ENCODE measurements at regions not wholly inside any gene's neighbourhood (a gene's known extent, or its start where the extent isn't known, plus 50 kb on each side); places are given as distances from the start of the nearest gene placed in this dataset.

DNA sequence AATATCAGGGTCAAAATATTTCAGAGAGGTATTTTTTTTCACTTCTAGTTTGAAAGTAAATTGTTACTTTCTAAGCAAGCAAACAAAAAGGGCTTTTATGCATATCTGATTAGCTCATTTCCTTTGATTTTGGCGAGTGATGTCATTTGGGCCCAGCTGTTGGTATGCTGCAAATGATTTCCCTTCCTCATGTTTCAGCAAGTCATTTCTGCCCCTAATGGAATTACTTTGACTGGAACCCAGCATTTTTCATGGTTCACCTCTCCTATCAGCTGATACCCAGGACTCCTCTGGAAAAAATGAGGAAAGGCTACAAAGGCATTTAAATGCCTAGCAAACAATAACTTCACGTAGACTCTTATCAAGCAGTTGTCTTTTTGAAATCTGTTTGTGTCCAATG is 500.6 kb downstream of the EBF1 start:
- Histone ChIP-seq H3K9ac (ENCODE audit: low read length) (no peak overlapping the region), H4K20me1 (ENCODE audit: low read length) (no peaks in the 10 kb centered on the region), H3K9me3 (ENCODE audit: low read length) (no peaks in the 10 kb centered on the region), H3F3A (ENCODE audit: low read length, unreplicated experiment) (no peaks in the 10 kb centered on the region), H3K27me3 (ENCODE audit: low read length) (peaks cover 24% of the 10 kb centered on the region; the same call in 1 of the 2 replicates), H3K36me3 (ENCODE audit: low read depth, low read length) (no peaks in the 10 kb centered on the region), H3K9me2 (replicated peaks; ENCODE audit: low read length) (no peaks in the 10 kb centered on the region), H3K4me2 (ENCODE audit: low read length) (no peak overlapping the region), H3K4me1 (ENCODE audit: insufficient read depth, low read length) (no peaks in the 10 kb centered on the region), H2AFZ (ENCODE audit: low read length) (no peak overlapping the region), H3K79me2 (ENCODE audit: low read length) (no peaks in the 10 kb centered on the region), H3K4me3 (ENCODE audit: low read length) (no peak overlapping the region), H3K27ac (ENCODE audit: low read length) (no peak overlapping the region)
- DNase-seq, result no peak
- intact Hi-C loops (cut with micrococcal nuclease), result no loop called here
- ATAC-seq, result no peak
- no TSS peak for BruUV-seq (replicated peaks)
- CTCF ChIA-PET, result no interaction called here
- POLR2A ChIA-PET (ENCODE audit: unreplicated experiment), result no interaction called here
- TF ChIP-seq, protein P1, sequence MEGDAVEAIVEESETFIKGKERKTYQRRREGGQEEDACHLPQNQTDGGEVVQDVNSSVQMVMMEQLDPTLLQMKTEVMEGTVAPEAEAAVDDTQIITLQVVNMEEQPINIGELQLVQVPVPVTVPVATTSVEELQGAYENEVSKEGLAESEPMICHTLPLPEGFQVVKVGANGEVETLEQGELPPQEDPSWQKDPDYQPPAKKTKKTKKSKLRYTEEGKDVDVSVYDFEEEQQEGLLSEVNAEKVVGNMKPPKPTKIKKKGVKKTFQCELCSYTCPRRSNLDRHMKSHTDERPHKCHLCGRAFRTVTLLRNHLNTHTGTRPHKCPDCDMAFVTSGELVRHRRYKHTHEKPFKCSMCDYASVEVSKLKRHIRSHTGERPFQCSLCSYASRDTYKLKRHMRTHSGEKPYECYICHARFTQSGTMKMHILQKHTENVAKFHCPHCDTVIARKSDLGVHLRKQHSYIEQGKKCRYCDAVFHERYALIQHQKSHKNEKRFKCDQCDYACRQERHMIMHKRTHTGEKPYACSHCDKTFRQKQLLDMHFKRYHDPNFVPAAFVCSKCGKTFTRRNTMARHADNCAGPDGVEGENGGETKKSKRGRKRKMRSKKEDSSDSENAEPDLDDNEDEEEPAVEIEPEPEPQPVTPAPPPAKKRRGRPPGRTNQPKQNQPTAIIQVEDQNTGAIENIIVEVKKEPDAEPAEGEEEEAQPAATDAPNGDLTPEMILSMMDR (conservative IDR thresholded peaks at IDR 0.05; ENCODE audit: low read depth, low read length), result no peak
- no peak for TF ChIP-seq EZH2phosphoT487 (IDR thresholded peaks at IDR 0.05; ENCODE audit: borderline replicate concordance, low read length)
- no peak for TF ChIP-seq EZH2 (IDR thresholded peaks at IDR 0.05; ENCODE audit: low read length, unreplicated experiment)

DNA sequence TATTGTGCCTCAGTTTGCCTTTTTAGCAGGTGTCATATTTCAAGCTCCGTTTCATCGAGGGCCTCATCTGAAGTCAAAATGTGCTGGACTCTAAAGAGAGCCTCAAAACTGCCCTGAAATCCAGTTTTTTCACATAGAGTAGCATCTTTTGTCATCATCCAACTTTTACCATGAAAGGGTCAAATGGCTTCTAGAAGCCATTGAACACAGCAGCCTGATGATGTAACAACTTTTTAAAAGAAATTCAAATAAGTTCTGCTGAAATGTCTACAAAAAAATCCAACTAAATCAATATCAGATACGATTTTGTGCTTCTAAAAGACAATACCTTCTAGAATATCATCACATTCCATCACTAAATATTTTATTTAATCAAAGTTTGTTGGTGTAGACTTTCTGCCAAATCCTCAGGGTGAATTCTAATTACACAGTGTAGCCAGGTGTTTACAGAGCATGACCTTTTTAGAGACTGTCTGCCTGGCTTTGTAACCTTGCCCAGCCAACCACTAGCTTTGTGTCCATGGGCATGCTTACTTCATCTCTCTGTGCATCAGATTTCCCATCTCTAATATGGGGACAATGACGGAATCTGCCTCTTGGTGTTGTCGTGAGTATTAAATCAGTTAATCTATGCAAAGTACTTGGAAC is 505.0 kb downstream of the EBF1 start:
- no peaks in the 10 kb centered on the region for H3K36me3 ChIP-seq (ENCODE audit: low read depth, low read length)
- H3K9ac ChIP-seq (ENCODE audit: low read length), result no peak overlapping the region
- intact Hi-C loops (cut with micrococcal nuclease), result no loop called here
- H3F3A ChIP-seq (ENCODE audit: low read length, unreplicated experiment), result no peaks in the 10 kb centered on the region
- ChIA-PET POLR2A (ENCODE audit: unreplicated experiment) (no interaction called here), CTCF (no interaction called here)
- TF ChIP-seq EZH2phosphoT487 (IDR thresholded peaks at IDR 0.05; ENCODE audit: borderline replicate concordance, low read length) (no peak), EZH2 (IDR thresholded peaks at IDR 0.05; ENCODE audit: low read length, unreplicated experiment) (no peak)
- TF ChIP-seq, protein P1 (conservative IDR thresholded peaks at IDR 0.05; ENCODE audit: low read depth, low read length), result no peak
- no peak overlapping the region for H3K4me3 ChIP-seq (ENCODE audit: low read length)
- no peaks in the 10 kb centered on the region for H3K9me3 ChIP-seq (ENCODE audit: low read length)
- BruUV-seq (replicated peaks), result no TSS peak
- H4K20me1 ChIP-seq (ENCODE audit: low read length), result no peaks in the 10 kb centered on the region
- no peaks in the 10 kb centered on the region for H3K4me1 ChIP-seq (ENCODE audit: insufficient read depth, low read length)
- no peaks in the 10 kb centered on the region; the same call in 1 of the 2 replicates for H3K27me3 ChIP-seq (ENCODE audit: low read length)
- DNase-seq (no peak), ATAC-seq (no peak)
- H3K9me2 ChIP-seq (replicated peaks; ENCODE audit: low read length), result no peaks in the 10 kb centered on the region
- no peak overlapping the region for H2AFZ ChIP-seq (ENCODE audit: low read length)
- no peak overlapping the region for H3K27ac ChIP-seq (ENCODE audit: low read length)
- H3K4me2 ChIP-seq (ENCODE audit: low read length), result no peak overlapping the region
- no peaks in the 10 kb centered on the region for H3K79me2 ChIP-seq (ENCODE audit: low read length)

DNA sequence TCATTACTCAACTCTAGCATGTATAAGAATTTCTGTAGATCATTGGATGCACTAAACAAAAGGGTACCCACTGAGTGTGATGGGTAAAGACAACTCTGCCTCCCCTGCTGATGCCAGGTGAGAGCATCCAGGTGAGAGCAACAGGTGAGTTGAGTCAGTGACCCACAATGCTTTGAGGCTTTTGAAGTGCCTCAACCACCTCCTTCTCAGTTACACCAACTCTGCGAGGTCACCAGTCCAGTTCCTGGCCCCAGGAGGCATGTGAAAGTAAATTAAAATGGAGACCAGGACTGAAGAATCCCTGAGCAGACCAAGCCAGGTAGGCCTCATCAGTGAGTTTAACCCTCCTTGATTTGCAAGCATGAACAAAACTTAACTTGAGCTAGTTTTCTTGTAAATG is 505.8 kb downstream of the EBF1 start:
- H3K9ac ChIP-seq (ENCODE audit: low read length), result no peak overlapping the region
- H3K4me1 ChIP-seq (ENCODE audit: insufficient read depth, low read length), result no peaks in the 10 kb centered on the region
- ChIA-PET CTCF (no interaction called here), POLR2A (ENCODE audit: unreplicated experiment) (no interaction called here)
- H3K9me2 ChIP-seq (replicated peaks; ENCODE audit: low read length), result no peaks in the 10 kb centered on the region
- no peak overlapping the region for H3K4me2 ChIP-seq (ENCODE audit: low read length)
- no peak for DNase-seq
- no peaks in the 10 kb centered on the region for H3K79me2 ChIP-seq (ENCODE audit: low read length)
- no TSS peak for BruUV-seq (replicated peaks)
- intact Hi-C loops (cut with micrococcal nuclease), result no loop called here
- ATAC-seq, result no peak
- no peaks in the 10 kb centered on the region for H3K9me3 ChIP-seq (ENCODE audit: low read length)
- TF ChIP-seq EZH2 (IDR thresholded peaks at IDR 0.05; ENCODE audit: low read length, unreplicated experiment), result no peak
- TF ChIP-seq EZH2phosphoT487 (IDR thresholded peaks at IDR 0.05; ENCODE audit: borderline replicate concordance, low read length), result no peak
- TF ChIP-seq, protein P1 (conservative IDR thresholded peaks at IDR 0.05; ENCODE audit: low read depth, low read length), result no peak
- H3K36me3 ChIP-seq (ENCODE audit: low read depth, low read length), result no peaks in the 10 kb centered on the region
- H3F3A ChIP-seq (ENCODE audit: low read length, unreplicated experiment), result no peaks in the 10 kb centered on the region
- no peak overlapping the region for H3K4me3 ChIP-seq (ENCODE audit: low read length)
- no peaks in the 10 kb centered on the region for H3K27me3 ChIP-seq (ENCODE audit: low read length)
- no peak overlapping the region for H3K27ac ChIP-seq (ENCODE audit: low read length)
- no peaks in the 10 kb centered on the region for H4K20me1 ChIP-seq (ENCODE audit: low read length)
- no peak overlapping the region for H2AFZ ChIP-seq (ENCODE audit: low read length)

Data from PC-3 (cell line).